Endodermal cell (in vitro differentiated cells): ENCODE measurements at regions not wholly inside any gene's neighbourhood (a gene's known extent, or its start where the extent isn't known, plus 50 kb on each side); places are given as distances from the start of the nearest gene placed in this dataset.

Experiments
- DNase-seq: peaks from one replicate; pipeline ENCODE4 v3.0.0-alpha.2; 2017
- H3K27ac ChIP-seq: 2 replicates; pipeline ENCODE4 v1.5.1; 2013; ENCODE audit warnings: mild to moderate bottlenecking, low read depth, low read length, moderate library complexity
- H3K27me3 ChIP-seq: 2 replicates; pipeline ENCODE4 v1.6.1; 2013; ENCODE audit warnings: mild to moderate bottlenecking, low read length, moderate library complexity; ENCODE audit not compliant: insufficient read depth, control insufficient read depth, poor library complexity, severe bottlenecking
- H3K36me3 ChIP-seq: 2 replicates; pipeline ENCODE4 v1.7.0; 2013; ENCODE audit warnings: mild to moderate bottlenecking, low read length, moderate library complexity; ENCODE audit not compliant: control insufficient read depth, insufficient read depth
- H3K4me1 ChIP-seq: one replicate; pipeline ENCODE4 v1.7.0; 2013; ENCODE audit warnings: low read length; ENCODE audit not compliant: control insufficient read depth, insufficient read depth
- H3K4me3 ChIP-seq: 2 replicates; pipeline ENCODE4 v1.5.1; 2013; ENCODE audit warnings: mild to moderate bottlenecking, low read length, moderate library complexity
- H3K9ac ChIP-seq: 2 replicates; pipeline ENCODE4 v1.6.1; 2013; ENCODE audit warnings: mild to moderate bottlenecking, low read length, moderate library complexity; ENCODE audit not compliant: poor library complexity, severe bottlenecking; ENCODE audit errors: extremely low read depth
- H3K9me3 ChIP-seq: 2 replicates; pipeline ENCODE4 v1.6.1; 2013; ENCODE audit warnings: mild to moderate bottlenecking, low read length, moderate library complexity; ENCODE audit not compliant: control insufficient read depth
- H3K27ac Mint-ChIP-seq: 2 replicates; pipeline ENCODE4 v1.8.0; 2020; ENCODE audit warnings: mixed read lengths
- H3K27me3 Mint-ChIP-seq: 2 replicates; pipeline ENCODE4 v1.8.0; 2021; ENCODE audit warnings: mild to moderate bottlenecking, mixed read lengths; ENCODE audit not compliant: insufficient read depth
- H3K36me3 Mint-ChIP-seq: 2 replicates; pipeline ENCODE4 v1.8.0; 2020; ENCODE audit warnings: low read depth, mixed read lengths
- H3K4me1 Mint-ChIP-seq: 2 replicates; pipeline ENCODE4 v1.8.0; 2020; ENCODE audit warnings: mixed read lengths
- H3K4me3 Mint-ChIP-seq: 2 replicates; pipeline ENCODE4 v1.8.0; 2020; ENCODE audit warnings: mild to moderate bottlenecking, moderate library complexity, mixed read lengths
- H3K9me3 Mint-ChIP-seq: 2 replicates; pipeline ENCODE4 v1.8.0; 2020; ENCODE audit warnings: mild to moderate bottlenecking, mixed read lengths
- WGBS, 2 experiments: methylation state at CpG; one replicate each; pipeline versions ENCODE4 v1.1.5 to v1.1.7; 2013; ENCODE audit warnings: missing lambda C conversion rate in 2 of 2, mixed read lengths in 1 of 2; ENCODE audit not compliant: insufficient coverage in 1 of 2, insufficient read length in 1 of 2; 5-methylcytosine and 5-hydroxymethylcytosine counted together
- TF ChIP-seq, protein P1 (sequence below): fragments of 200-600 bp; sonication (generic); conservative IDR thresholded peaks from 2 replicates; pipeline ENCODE4 v1.5.0; 2021; ENCODE audit warnings: antibody characterized with exemption, mild to moderate bottlenecking

DNA sequence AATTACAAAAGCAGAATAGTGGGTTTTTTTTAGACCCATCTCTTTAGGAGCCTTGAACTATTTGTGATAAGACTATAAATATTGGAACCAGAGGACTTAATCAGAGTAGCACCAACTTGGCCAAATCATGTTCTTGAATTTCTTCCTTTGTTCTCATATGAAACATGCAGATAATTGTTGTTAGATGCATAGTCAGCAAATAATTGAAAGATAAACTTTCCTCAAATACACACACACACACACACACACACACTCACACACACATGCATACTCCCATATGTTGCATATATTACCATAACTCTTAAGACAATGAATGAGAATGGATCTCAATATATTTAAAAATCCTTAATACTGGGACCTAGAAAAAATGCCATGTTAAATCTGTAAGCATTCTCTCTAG is 310.4 kb downstream of the KCNJ2 start:
- H3K27ac Mint-ChIP-seq = no peak overlapping the region
- Histone ChIP-seq H3K4me1 (no peaks in the 10 kb centered on the region), H3K9ac (no peak overlapping the region), H3K4me3 (no peak overlapping the region), H3K27ac (no peak overlapping the region), H3K27me3 (no peaks in the 10 kb centered on the region), H3K9me3 (peaks cover 9% of the 10 kb centered on the region), H3K36me3 (no peaks in the 10 kb centered on the region)
- TF ChIP-seq, protein P1, sequence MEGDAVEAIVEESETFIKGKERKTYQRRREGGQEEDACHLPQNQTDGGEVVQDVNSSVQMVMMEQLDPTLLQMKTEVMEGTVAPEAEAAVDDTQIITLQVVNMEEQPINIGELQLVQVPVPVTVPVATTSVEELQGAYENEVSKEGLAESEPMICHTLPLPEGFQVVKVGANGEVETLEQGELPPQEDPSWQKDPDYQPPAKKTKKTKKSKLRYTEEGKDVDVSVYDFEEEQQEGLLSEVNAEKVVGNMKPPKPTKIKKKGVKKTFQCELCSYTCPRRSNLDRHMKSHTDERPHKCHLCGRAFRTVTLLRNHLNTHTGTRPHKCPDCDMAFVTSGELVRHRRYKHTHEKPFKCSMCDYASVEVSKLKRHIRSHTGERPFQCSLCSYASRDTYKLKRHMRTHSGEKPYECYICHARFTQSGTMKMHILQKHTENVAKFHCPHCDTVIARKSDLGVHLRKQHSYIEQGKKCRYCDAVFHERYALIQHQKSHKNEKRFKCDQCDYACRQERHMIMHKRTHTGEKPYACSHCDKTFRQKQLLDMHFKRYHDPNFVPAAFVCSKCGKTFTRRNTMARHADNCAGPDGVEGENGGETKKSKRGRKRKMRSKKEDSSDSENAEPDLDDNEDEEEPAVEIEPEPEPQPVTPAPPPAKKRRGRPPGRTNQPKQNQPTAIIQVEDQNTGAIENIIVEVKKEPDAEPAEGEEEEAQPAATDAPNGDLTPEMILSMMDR = no peak
- no peak for DNase-seq
- peaks cover 20% of the 10 kb centered on the region for H3K9me3 Mint-ChIP-seq
- H3K27me3 Mint-ChIP-seq = no peaks in the 10 kb centered on the region
- no peaks in the 10 kb centered on the region for H3K4me1 Mint-ChIP-seq
- peaks cover 5% of the 10 kb centered on the region for H3K36me3 Mint-ChIP-seq
- H3K4me3 Mint-ChIP-seq = no peak overlapping the region

DNA sequence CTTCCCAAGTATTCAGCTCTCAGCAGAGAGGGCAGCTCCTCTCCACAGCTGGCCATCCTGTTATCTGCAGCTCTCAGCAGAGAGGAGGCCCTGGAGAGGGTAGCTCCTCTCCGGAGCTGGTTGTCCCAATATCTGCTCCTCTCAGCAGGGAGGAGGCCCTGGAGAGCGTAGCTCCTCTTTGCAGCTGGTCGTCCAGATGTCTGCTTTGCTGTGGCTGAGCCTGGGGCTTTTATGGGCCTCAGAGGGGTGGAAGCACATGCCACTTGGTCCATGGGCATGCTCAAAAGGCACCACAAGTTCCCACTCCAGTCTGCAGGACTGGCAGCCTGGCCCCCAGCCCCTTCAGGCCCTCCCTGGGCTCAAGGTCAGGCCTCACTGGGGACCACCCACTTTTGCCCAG is 314.3 kb downstream of the KCNJ2 start:
- H3K27me3 Mint-ChIP-seq = no peaks in the 10 kb centered on the region
- peak; percentile 45 for DNase-seq
- no peak overlapping the region for H3K9ac ChIP-seq
- no peaks in the 10 kb centered on the region for H3K4me1 ChIP-seq
- H3K36me3 Mint-ChIP-seq = peaks cover 5% of the 10 kb centered on the region
- TF ChIP-seq, protein P1 = no peak
- no peak overlapping the region for H3K4me3 ChIP-seq
- H3K36me3 ChIP-seq = no peaks in the 10 kb centered on the region
- WGBS, 2 experiments = 86 to 90% methylated on average over 3 of the region's 3 CpGs
- peaks cover 20% of the 10 kb centered on the region for H3K9me3 Mint-ChIP-seq
- no peak overlapping the region for H3K4me3 Mint-ChIP-seq
- H3K27me3 ChIP-seq = no peaks in the 10 kb centered on the region
- no peak overlapping the region for H3K27ac ChIP-seq
- H3K9me3 ChIP-seq = peaks cover 9% of the 10 kb centered on the region
- no peak overlapping the region for H3K27ac Mint-ChIP-seq
- no peaks in the 10 kb centered on the region for H3K4me1 Mint-ChIP-seq

DNA sequence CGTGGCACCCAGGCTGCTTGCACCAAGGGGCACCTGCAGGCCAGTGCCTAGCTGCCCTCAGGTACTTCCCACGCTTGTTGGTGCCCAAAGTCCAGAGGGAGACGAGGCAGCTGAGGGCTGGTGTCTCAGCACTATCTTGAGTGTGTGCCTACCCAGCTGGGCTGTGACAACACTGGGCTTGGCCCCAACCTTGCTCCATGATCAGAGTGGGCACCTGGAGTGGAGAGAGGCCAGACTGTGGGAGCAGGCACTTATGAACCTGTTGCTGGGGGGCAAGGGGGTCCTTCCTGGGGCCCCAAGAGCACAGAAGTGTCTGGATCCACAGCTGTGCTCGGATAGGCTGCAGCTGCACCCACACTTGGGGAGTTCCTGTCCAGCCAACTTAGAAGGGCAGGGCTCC is 314.7 kb downstream of the KCNJ2 start:
- Histone ChIP-seq H3K4me3 (no peak overlapping the region), H3K4me1 (no peaks in the 10 kb centered on the region), H3K27me3 (no peaks in the 10 kb centered on the region), H3K36me3 (no peaks in the 10 kb centered on the region), H3K27ac (no peak overlapping the region), H3K9ac (no peak overlapping the region), H3K9me3 (peaks cover 9% of the 10 kb centered on the region)
- H3K36me3 Mint-ChIP-seq = peaks cover 5% of the 10 kb centered on the region
- peaks cover 20% of the 10 kb centered on the region for H3K9me3 Mint-ChIP-seq
- no peak for DNase-seq
- H3K4me1 Mint-ChIP-seq = no peaks in the 10 kb centered on the region
- H3K27me3 Mint-ChIP-seq = no peaks in the 10 kb centered on the region
- TF ChIP-seq, protein P1 = no peak
- no peak overlapping the region for H3K4me3 Mint-ChIP-seq
- 0 to 71% methylated on average over 1 to 4 of the region's 4 CpGs for WGBS, 2 experiments
- H3K27ac Mint-ChIP-seq = no peak overlapping the region
